ENCODE measurements at regions not wholly inside any gene's neighbourhood (a gene's known extent, or its start where the extent isn't known, plus 50 kb on each side); places are given as distances from the start of the nearest gene placed in this dataset.

DNA sequence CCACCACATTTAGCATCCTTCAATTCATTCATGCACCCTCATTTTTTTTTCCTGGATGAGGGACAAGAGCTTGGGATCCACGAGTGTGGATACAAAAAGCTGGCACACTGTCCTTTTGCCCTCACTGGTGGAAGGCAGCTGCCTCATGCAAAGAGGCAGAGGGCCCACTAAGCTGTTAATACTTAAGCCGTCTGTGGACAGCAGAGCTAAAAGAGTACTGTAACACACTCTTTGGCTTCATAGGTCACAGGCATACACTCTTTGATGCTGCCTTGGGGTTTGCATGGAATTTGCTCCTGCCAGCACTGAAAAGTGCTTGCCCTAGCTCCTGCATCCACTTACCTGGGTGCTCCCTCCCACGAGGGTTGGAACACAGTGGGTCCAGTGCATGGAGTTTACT is 978.4 kb upstream of the SPRY2 start:
- TF ChIP-seq, protein P1, sequence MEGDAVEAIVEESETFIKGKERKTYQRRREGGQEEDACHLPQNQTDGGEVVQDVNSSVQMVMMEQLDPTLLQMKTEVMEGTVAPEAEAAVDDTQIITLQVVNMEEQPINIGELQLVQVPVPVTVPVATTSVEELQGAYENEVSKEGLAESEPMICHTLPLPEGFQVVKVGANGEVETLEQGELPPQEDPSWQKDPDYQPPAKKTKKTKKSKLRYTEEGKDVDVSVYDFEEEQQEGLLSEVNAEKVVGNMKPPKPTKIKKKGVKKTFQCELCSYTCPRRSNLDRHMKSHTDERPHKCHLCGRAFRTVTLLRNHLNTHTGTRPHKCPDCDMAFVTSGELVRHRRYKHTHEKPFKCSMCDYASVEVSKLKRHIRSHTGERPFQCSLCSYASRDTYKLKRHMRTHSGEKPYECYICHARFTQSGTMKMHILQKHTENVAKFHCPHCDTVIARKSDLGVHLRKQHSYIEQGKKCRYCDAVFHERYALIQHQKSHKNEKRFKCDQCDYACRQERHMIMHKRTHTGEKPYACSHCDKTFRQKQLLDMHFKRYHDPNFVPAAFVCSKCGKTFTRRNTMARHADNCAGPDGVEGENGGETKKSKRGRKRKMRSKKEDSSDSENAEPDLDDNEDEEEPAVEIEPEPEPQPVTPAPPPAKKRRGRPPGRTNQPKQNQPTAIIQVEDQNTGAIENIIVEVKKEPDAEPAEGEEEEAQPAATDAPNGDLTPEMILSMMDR (conservative IDR thresholded peaks at IDR 0.05; ENCODE audit: low read depth in 2 of 2), result no peak
- TF ChIP-seq, protein P2, sequence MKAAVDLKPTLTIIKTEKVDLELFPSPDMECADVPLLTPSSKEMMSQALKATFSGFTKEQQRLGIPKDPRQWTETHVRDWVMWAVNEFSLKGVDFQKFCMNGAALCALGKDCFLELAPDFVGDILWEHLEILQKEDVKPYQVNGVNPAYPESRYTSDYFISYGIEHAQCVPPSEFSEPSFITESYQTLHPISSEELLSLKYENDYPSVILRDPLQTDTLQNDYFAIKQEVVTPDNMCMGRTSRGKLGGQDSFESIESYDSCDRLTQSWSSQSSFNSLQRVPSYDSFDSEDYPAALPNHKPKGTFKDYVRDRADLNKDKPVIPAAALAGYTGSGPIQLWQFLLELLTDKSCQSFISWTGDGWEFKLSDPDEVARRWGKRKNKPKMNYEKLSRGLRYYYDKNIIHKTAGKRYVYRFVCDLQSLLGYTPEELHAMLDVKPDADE (IDR thresholded peaks at IDR 0.05), result no peak
- TF ChIP-seq EZH2 (IDR thresholded peaks at IDR 0.05; ENCODE audit: low read depth, unreplicated experiment) (no peak), CREB1 (CRISPR knock-in tag; IDR thresholded peaks at IDR 0.05; ENCODE audit: low read depth) (no peak), NANOG (IDR thresholded peaks at IDR 0.05; ENCODE audit: borderline replicate concordance) (no peak), EZH2phosphoT487 (IDR thresholded peaks at IDR 0.05; ENCODE audit: unreplicated experiment) (no peak), POLR2AphosphoS5 (IDR thresholded peaks at IDR 0.05; ENCODE audit: low read depth) (no peak), STAT1 (IDR thresholded peaks at IDR 0.05; ENCODE audit: unreplicated experiment) (no peak)
- TF ChIP-seq, protein P3, sequence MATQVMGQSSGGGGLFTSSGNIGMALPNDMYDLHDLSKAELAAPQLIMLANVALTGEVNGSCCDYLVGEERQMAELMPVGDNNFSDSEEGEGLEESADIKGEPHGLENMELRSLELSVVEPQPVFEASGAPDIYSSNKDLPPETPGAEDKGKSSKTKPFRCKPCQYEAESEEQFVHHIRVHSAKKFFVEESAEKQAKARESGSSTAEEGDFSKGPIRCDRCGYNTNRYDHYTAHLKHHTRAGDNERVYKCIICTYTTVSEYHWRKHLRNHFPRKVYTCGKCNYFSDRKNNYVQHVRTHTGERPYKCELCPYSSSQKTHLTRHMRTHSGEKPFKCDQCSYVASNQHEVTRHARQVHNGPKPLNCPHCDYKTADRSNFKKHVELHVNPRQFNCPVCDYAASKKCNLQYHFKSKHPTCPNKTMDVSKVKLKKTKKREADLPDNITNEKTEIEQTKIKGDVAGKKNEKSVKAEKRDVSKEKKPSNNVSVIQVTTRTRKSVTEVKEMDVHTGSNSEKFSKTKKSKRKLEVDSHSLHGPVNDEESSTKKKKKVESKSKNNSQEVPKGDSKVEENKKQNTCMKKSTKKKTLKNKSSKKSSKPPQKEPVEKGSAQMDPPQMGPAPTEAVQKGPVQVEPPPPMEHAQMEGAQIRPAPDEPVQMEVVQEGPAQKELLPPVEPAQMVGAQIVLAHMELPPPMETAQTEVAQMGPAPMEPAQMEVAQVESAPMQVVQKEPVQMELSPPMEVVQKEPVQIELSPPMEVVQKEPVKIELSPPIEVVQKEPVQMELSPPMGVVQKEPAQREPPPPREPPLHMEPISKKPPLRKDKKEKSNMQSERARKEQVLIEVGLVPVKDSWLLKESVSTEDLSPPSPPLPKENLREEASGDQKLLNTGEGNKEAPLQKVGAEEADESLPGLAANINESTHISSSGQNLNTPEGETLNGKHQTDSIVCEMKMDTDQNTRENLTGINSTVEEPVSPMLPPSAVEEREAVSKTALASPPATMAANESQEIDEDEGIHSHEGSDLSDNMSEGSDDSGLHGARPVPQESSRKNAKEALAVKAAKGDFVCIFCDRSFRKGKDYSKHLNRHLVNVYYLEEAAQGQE (IDR thresholded peaks at IDR 0.05; ENCODE audit: unreplicated experiment), result no peak
